H9 (cell line): ENCODE measurements at regions not wholly inside any gene's neighbourhood (a gene's known extent, or its start where the extent isn't known, plus 50 kb on each side); places are given as distances from the start of the nearest gene placed in this dataset.

Experiments
- DNase-seq: peaks from one replicate; pipeline ENCODE4 v3.0.0-alpha.2; 2017
- H2AFZ ChIP-seq: one replicate; pipeline ENCODE4 v1.6.1; 2013; ENCODE audit warnings: mild to moderate bottlenecking, low read length, control low read depth, moderate library complexity
- H2AK5ac ChIP-seq: 2 replicates; pipeline ENCODE4 v1.6.1; 2013; ENCODE audit warnings: low read length, control low read depth, mixed read lengths; ENCODE audit not compliant: insufficient read length
- H2BK120ac ChIP-seq: one replicate; pipeline ENCODE4 v1.6.1; 2013; ENCODE audit warnings: low read depth, mild to moderate bottlenecking, low read length, control low read depth, inconsistent platforms; ENCODE audit not compliant: poor library complexity, severe bottlenecking
- H2BK12ac ChIP-seq: 2 replicates; pipeline ENCODE4 v1.6.1; 2013; ENCODE audit warnings: low read length, control low read depth, mixed read lengths, low read depth; ENCODE audit not compliant: insufficient read length
- H2BK15ac ChIP-seq: 2 replicates; pipeline ENCODE4 v1.6.1; 2013; ENCODE audit warnings: low read depth, low read length, control low read depth
- H2BK20ac ChIP-seq: one replicate; pipeline ENCODE4 v1.6.1; 2013; ENCODE audit warnings: low read depth, mild to moderate bottlenecking, low read length, control low read depth, inconsistent platforms; ENCODE audit not compliant: poor library complexity, severe bottlenecking
- H2BK5ac ChIP-seq: 2 replicates; pipeline ENCODE4 v1.6.1; 2013; ENCODE audit warnings: low read length, control low read depth, mixed read lengths; ENCODE audit not compliant: insufficient read length
- H3K14ac ChIP-seq: 2 replicates; pipeline ENCODE4 v1.6.1; 2013; ENCODE audit warnings: low read length, control low read depth; ENCODE audit not compliant: insufficient read depth
- H3K18ac ChIP-seq: 2 replicates; pipeline ENCODE4 v1.6.1; 2013; ENCODE audit warnings: low read depth, mild to moderate bottlenecking, mixed read lengths, low read length, control low read depth; ENCODE audit not compliant: insufficient read length
- H3K23ac ChIP-seq: 2 replicates; pipeline ENCODE4 v1.6.1; 2013; ENCODE audit warnings: low read length, control low read depth, mixed read lengths, low read depth; ENCODE audit not compliant: insufficient read length
- H3K23me2 ChIP-seq: 2 replicates; pipeline ENCODE4 v1.6.1; 2013; ENCODE audit warnings: low read depth, mild to moderate bottlenecking, mixed read lengths, low read length, control low read depth; ENCODE audit not compliant: insufficient read length, poor library complexity, severe bottlenecking
- H3K27ac ChIP-seq: 2 replicates; pipeline ENCODE4 v1.5.1; 2013; ENCODE audit warnings: low read length, control low read depth, mixed read lengths, low read depth; ENCODE audit not compliant: insufficient read length
- H3K27me3 ChIP-seq: 2 replicates; pipeline ENCODE4 v1.6.1; 2013; ENCODE audit warnings: low read length, control low read depth, inconsistent platforms; ENCODE audit not compliant: insufficient read depth
- H3K4ac ChIP-seq: 2 replicates; pipeline ENCODE4 v1.6.1; 2013; ENCODE audit warnings: low read depth, mild to moderate bottlenecking, control low read depth, inconsistent platforms, low read length, moderate library complexity
- H3K4me1 ChIP-seq: 2 replicates; pipeline ENCODE4 v1.6.1; 2013; ENCODE audit warnings: low read length, control low read depth, inconsistent platforms; ENCODE audit not compliant: insufficient read depth
- H3K4me2 ChIP-seq: 2 replicates; pipeline ENCODE4 v1.6.1; 2013; ENCODE audit warnings: low read length, control low read depth, mixed read lengths; ENCODE audit not compliant: insufficient read length, insufficient read depth
- H3K56ac ChIP-seq: 2 replicates; pipeline ENCODE4 v1.6.1; 2013; ENCODE audit warnings: low read depth, mild to moderate bottlenecking, mixed read lengths, low read length, control low read depth; ENCODE audit not compliant: insufficient read length
- H3K79me1 ChIP-seq: 2 replicates; pipeline ENCODE4 v1.6.1; 2013; ENCODE audit warnings: low read depth, mild to moderate bottlenecking, moderate library complexity, low read length, control low read depth, inconsistent platforms; ENCODE audit not compliant: insufficient read depth, poor library complexity, severe bottlenecking
- H3K79me2 ChIP-seq: 2 replicates; pipeline ENCODE4 v1.6.1; 2013; ENCODE audit warnings: low read length, control low read depth, inconsistent platforms; ENCODE audit not compliant: insufficient read depth
- H3K9ac ChIP-seq: 2 replicates; pipeline ENCODE4 v1.6.1; 2013; ENCODE audit warnings: low read length, control low read depth, mixed read lengths; ENCODE audit not compliant: insufficient read length; ENCODE audit errors: extremely low read depth
- H3K9me3 ChIP-seq: one replicate; pipeline ENCODE4 v1.6.1; 2013; ENCODE audit warnings: low read depth, low read length, inconsistent platforms; ENCODE audit not compliant: control insufficient read depth
- H3T11ph ChIP-seq: one replicate; pipeline ENCODE4 v1.6.1; 2013; ENCODE audit warnings: mild to moderate bottlenecking, low read length, control low read depth, inconsistent platforms
- H4K20me1 ChIP-seq: one replicate; pipeline ENCODE4 v1.6.1; 2013; ENCODE audit not compliant: control insufficient read depth, insufficient read length, insufficient read depth
- H4K5ac ChIP-seq: 2 replicates; pipeline ENCODE4 v1.6.1; 2013; ENCODE audit warnings: low read depth, mild to moderate bottlenecking, mixed read lengths, low read length, control low read depth; ENCODE audit not compliant: insufficient read length
- H4K8ac ChIP-seq: replicated peaks from 2 replicates; pipeline ENCODE4 v1.6.1; 2013; ENCODE audit warnings: low read length, control low read depth, mixed read lengths, low read depth; ENCODE audit not compliant: insufficient read length
- H4K91ac ChIP-seq: 2 replicates; pipeline ENCODE4 v1.6.1; 2013; ENCODE audit warnings: low read depth, mild to moderate bottlenecking, moderate library complexity, mixed read lengths, low read length, control low read depth; ENCODE audit not compliant: insufficient read length
- H3K27ac Mint-ChIP-seq, 3 experiments: 2 replicates in 2 of 3; 3 replicates in 1 of 3; pipeline ENCODE4 v1.8.0; 2020 to 2021; ENCODE audit warnings: mixed read lengths in 3 of 3, mild to moderate bottlenecking in 1 of 3, moderate library complexity in 1 of 3
- H3K27me3 Mint-ChIP-seq: 2 replicates; pipeline ENCODE4 v1.8.0; 2021; ENCODE audit warnings: low read depth, mild to moderate bottlenecking, moderate library complexity, mixed read lengths
- H3K36me3 Mint-ChIP-seq, 3 experiments: 2 replicates in 2 of 3; 3 replicates in 1 of 3; pipeline ENCODE4 v1.8.0; 2020 to 2021; ENCODE audit warnings: low read depth in 3 of 3, mixed read lengths in 3 of 3; ENCODE audit not compliant: insufficient read depth in 1 of 3
- H3K4me1 Mint-ChIP-seq, 2 experiments: 2 replicates each; pipeline ENCODE4 v1.8.0; 2020; ENCODE audit warnings: mixed read lengths in 2 of 2
- H3K4me3 Mint-ChIP-seq, 2 experiments: 2 replicates in 1 of 2; 3 replicates in 1 of 2; pipeline ENCODE4 v1.8.0; 2020 to 2021; ENCODE audit warnings: mild to moderate bottlenecking in 2 of 2, mixed read lengths in 2 of 2, moderate library complexity in 1 of 2
- H3K9me3 Mint-ChIP-seq, 2 experiments: 2 replicates in 1 of 2; 3 replicates in 1 of 2; pipeline ENCODE4 v1.8.0; 2020; ENCODE audit warnings: mild to moderate bottlenecking in 2 of 2, mixed read lengths in 2 of 2, moderate library complexity in 1 of 2
- CTCF ChIP-seq: fragments of 200-600 bp; sonication (generic); conservative IDR thresholded peaks from 3 replicates; pipeline ENCODE4 v1.8.0; 2021; ENCODE audit warnings: antibody characterized with exemption, mild to moderate bottlenecking
- WGBS: extraction: QIAGEN DNeasy Blood & Tissue Kit; methylation state at CpG from one replicate; pipeline ENCODE4 v1.1.7; 2013; ENCODE audit warnings: missing lambda C conversion rate, low lambda C conversion rate, mixed read lengths; ENCODE audit not compliant: insufficient read length; ENCODE audit errors: extremely low coverage; 5-methylcytosine and 5-hydroxymethylcytosine counted together

GRCh38 chr10:58994226-58995057 is 182.0 kb upstream of the PHYHIPL start:
- H3K4me1 ChIP-seq, result no peaks in the 10 kb centered on the region
- no peak overlapping the region for H2BK15ac ChIP-seq
- H3K14ac ChIP-seq, result no peak overlapping the region
- no peaks in the 10 kb centered on the region for H3K23me2 ChIP-seq
- H4K5ac ChIP-seq, result no peak overlapping the region
- no peak overlapping the region for H3K56ac ChIP-seq
- Mint-ChIP-seq H3K36me3 (peaks cover 8 to 9% (median 8%) of the 10 kb centered on the region in 3 experiments; a peak in 4 of 7 replicates), H3K9me3 (peaks cover 9 to 14% of the 10 kb centered on the region in 2 experiments; a peak in 4 of 5 replicates), H3K27me3 (no peaks in the 10 kb centered on the region; the same call in 1 of the 2 replicates), H3K4me1 (no peaks in the 10 kb centered on the region), H3K4me3 (no peak overlapping the region), H3K27ac (no peak overlapping the region)
- no peaks in the 10 kb centered on the region for H3K79me1 ChIP-seq
- no peak overlapping the region for H2BK120ac ChIP-seq
- no peak overlapping the region for H3K23ac ChIP-seq
- H2BK12ac ChIP-seq, result no peak overlapping the region
- no peak for TF ChIP-seq CTCF
- no peaks in the 10 kb centered on the region for H4K20me1 ChIP-seq
- H3T11ph ChIP-seq, result no peak overlapping the region
- H3K9ac ChIP-seq, result no peak overlapping the region
- H3K9me3 ChIP-seq, result no peaks in the 10 kb centered on the region
- H3K4ac ChIP-seq, result no peak overlapping the region
- no peak for DNase-seq
- WGBS, result no CpG with 5 or more reads among the region's 4 CpGs
- H4K8ac ChIP-seq, result no peak overlapping the region
- no peaks in the 10 kb centered on the region for H3K27me3 ChIP-seq
- no peak overlapping the region for H4K91ac ChIP-seq
- H3K4me2 ChIP-seq, result no peak overlapping the region
- H3K27ac ChIP-seq, result no peak overlapping the region
- no peak overlapping the region for H2BK5ac ChIP-seq
- no peak overlapping the region for H2AK5ac ChIP-seq
- H3K18ac ChIP-seq, result no peak overlapping the region
- no peak overlapping the region for H2AFZ ChIP-seq
- H3K79me2 ChIP-seq, result no peaks in the 10 kb centered on the region
- H2BK20ac ChIP-seq, result no peak overlapping the region
